CD4-positive, alpha-beta T cell (primary cell): ENCODE measurements at regions not wholly inside any gene's neighbourhood (a gene's known extent, or its start where the extent isn't known, plus 50 kb on each side); places are given as distances from the start of the nearest gene placed in this dataset.

Experiments
- ATAC-seq: fragments of 200-7000 bp; cut with Tn5 transposase; one replicate; pipeline ENCODE4 v1.10.0; 2022; ENCODE audit warnings: mild to moderate bottlenecking; ENCODE audit not compliant: poor library complexity
- CTCF ChIA-PET: fragments of 350-600 bp; sonication (Branson Sonifier 250); formaldehyde crosslinking; loops from one replicate; lab custom pipeline; 2021; ENCODE audit warnings: antibody characterized with exemption, inconsistent platforms; lab: Charles Lee
- POLR2A ChIA-PET: fragments of 350-600 bp; sonication (Branson Sonifier 250); formaldehyde crosslinking; loops from one replicate; lab custom pipeline; 2021; ENCODE audit warnings: antibody characterized with exemption, inconsistent platforms; lab: Charles Lee
- DNase-seq, 14 experiments: peaks; one replicate each; pipeline ENCODE4 v3.0.0-alpha.2; 2013 to 2020; ENCODE audit warnings: mixed read lengths in 2 of 14
- H3K27ac ChIP-seq, 2 donors: one replicate each; pipeline versions ENCODE4 v1.5.1 to v1.7.0; 2013; ENCODE audit warnings: low read length in 2 of 2, low read depth in 1 of 2, mild to moderate bottlenecking in 1 of 2
- H3K27me3 ChIP-seq, 2 experiments: 1 replicate in 1 of 2; 2 replicates in 1 of 2; pipeline versions ENCODE4 v1.6.1 to v1.7.0; 2013; ENCODE audit warnings: low read length in 2 of 2, control low read depth in 1 of 2, mild to moderate bottlenecking in 1 of 2, moderate library complexity in 1 of 2; ENCODE audit not compliant: insufficient read depth in 2 of 2, control insufficient read depth in 1 of 2
- H3K36me3 ChIP-seq: one replicate; pipeline ENCODE4 v1.6.1; 2013; ENCODE audit warnings: low read length, control low read depth; ENCODE audit not compliant: insufficient read depth
- H3K4me1 ChIP-seq: one replicate; pipeline ENCODE4 v1.6.1; 2013; ENCODE audit warnings: low read length, control low read depth; ENCODE audit not compliant: insufficient read depth
- H3K4me3 ChIP-seq: one replicate; pipeline ENCODE4 v1.5.1; 2013; ENCODE audit warnings: mild to moderate bottlenecking, low read length, moderate library complexity
- H3K9me3 ChIP-seq, 2 experiments: 1 replicate in 1 of 2; 2 replicates in 1 of 2; pipeline versions ENCODE4 v1.6.1 to v1.7.0; 2013; ENCODE audit warnings: low read length in 2 of 2, mild to moderate bottlenecking in 2 of 2, control low read depth in 1 of 2, moderate library complexity in 1 of 2; ENCODE audit not compliant: control insufficient read depth in 1 of 2, insufficient read depth in 1 of 2
- H3K27ac Mint-ChIP-seq: one replicate; pipeline ENCODE4 v1.8.0; 2020; ENCODE audit warnings: mixed read lengths
- H3K27me3 Mint-ChIP-seq: one replicate; pipeline ENCODE4 v1.8.0; 2021; ENCODE audit warnings: mixed read lengths
- H3K36me3 Mint-ChIP-seq: one replicate; pipeline ENCODE4 v1.8.0; 2021; ENCODE audit warnings: low read depth, mixed read lengths
- H3K4me1 Mint-ChIP-seq: one replicate; pipeline ENCODE4 v1.8.0; 2021; ENCODE audit warnings: low read depth, mixed read lengths
- H3K4me3 Mint-ChIP-seq: one replicate; pipeline ENCODE4 v1.8.0; 2020; ENCODE audit warnings: mild to moderate bottlenecking, mixed read lengths
- H3K9me3 Mint-ChIP-seq: one replicate; pipeline ENCODE4 v1.8.0; 2020; ENCODE audit warnings: mixed read lengths
- CTCF ChIP-seq: fragments of 200-600 bp; IDR thresholded peaks from one replicate; pipeline ENCODE4 v1.8.0; 2022; ENCODE audit warnings: antibody characterized with exemption, mild to moderate bottlenecking
- intact Hi-C, 2 experiments: fragments of 100-400 bp; cut with DNase I in 1 of 2; cut with micrococcal nuclease in 1 of 2; formaldehyde crosslinking; loops; one replicate each; pipeline versions ENCODE4 v1.15.1 to v1.9.0; 2023 to 2025; cut with DNase I, micrococcal nuclease

- H3K36me3 ChIP-seq: no peaks in the 10 kb centered on the region
- Mint-ChIP-seq H3K27ac (no peak overlapping the region), H3K9me3 (peaks cover 2% of the 10 kb centered on the region), H3K4me3 (no peak overlapping the region), H3K36me3 (no peaks in the 10 kb centered on the region), H3K4me1 (no peaks in the 10 kb centered on the region), H3K27me3 (no peaks in the 10 kb centered on the region)
- CTCF ChIA-PET: no interaction called here
- no peaks in the 10 kb centered on the region for H3K4me1 ChIP-seq
- no peaks in the 10 kb centered on the region for H3K27me3 ChIP-seq
- POLR2A ChIA-PET: no interaction called here
- ATAC-seq (no peak), DNase-seq (no peak)
- intact Hi-C loops: no loop called here
- no peak overlapping the region for H3K4me3 ChIP-seq
- H3K9me3 ChIP-seq: peaks cover 0 to 10% of the 10 kb centered on the region in 2 experiments
- H3K27ac ChIP-seq: no peak overlapping the region
- TF ChIP-seq CTCF: no peak
Measured at GRCh38 chr5:23727271-23727670, 219.9 kb downstream of the PRDM9 start.

- POLR2A ChIA-PET: no interaction called here
Measured at GRCh38 chr5:23730023-23730422, 222.6 kb downstream of the PRDM9 start.

GRCh38 chr5:23740029-23740428 lies 232.6 kb downstream of the PRDM9 start:
- DNase-seq (no peak), ATAC-seq (no peak)
- H3K4me1 Mint-ChIP-seq: no peaks in the 10 kb centered on the region
- ChIA-PET POLR2A (no interaction called here), CTCF (no interaction called here)
- H3K36me3 Mint-ChIP-seq: no peaks in the 10 kb centered on the region
- H3K4me3 Mint-ChIP-seq: no peak overlapping the region
- no peak overlapping the region for H3K27ac Mint-ChIP-seq
- H3K9me3 Mint-ChIP-seq: no peaks in the 10 kb centered on the region
- Histone ChIP-seq H3K4me3 (no peak overlapping the region), H3K4me1 (no peaks in the 10 kb centered on the region), H3K27ac (no peak overlapping the region), H3K36me3 (no peaks in the 10 kb centered on the region), H3K9me3 (peaks cover 3 to 8% of the 10 kb centered on the region in 2 experiments), H3K27me3 (no peaks in the 10 kb centered on the region)
- intact Hi-C loops: no loop called here
- no peaks in the 10 kb centered on the region for H3K27me3 Mint-ChIP-seq
- no peak for TF ChIP-seq CTCF

More at GRCh38 chr5:23730023-23730422, 222.6 kb downstream of the PRDM9 start:
- no peaks in the 10 kb centered on the region for H3K36me3 Mint-ChIP-seq
- Histone ChIP-seq H3K9me3 (peaks cover 0 to 10% of the 10 kb centered on the region in 2 experiments), H3K4me1 (no peaks in the 10 kb centered on the region), H3K36me3 (no peaks in the 10 kb centered on the region), H3K27ac (no peak overlapping the region), H3K4me3 (no peak overlapping the region), H3K27me3 (no peaks in the 10 kb centered on the region)
- DNase-seq: no peak
- no peaks in the 10 kb centered on the region for H3K27me3 Mint-ChIP-seq
- H3K4me3 Mint-ChIP-seq: no peak overlapping the region
- H3K4me1 Mint-ChIP-seq: no peaks in the 10 kb centered on the region
- CTCF ChIA-PET: no interaction called here
- TF ChIP-seq CTCF: no peak
- no peak for ATAC-seq
- no peaks in the 10 kb centered on the region for H3K9me3 Mint-ChIP-seq
- intact Hi-C loops: no loop called here
- H3K27ac Mint-ChIP-seq: no peak overlapping the region
